ENCODE measurements at regions not wholly inside any gene's neighbourhood (a gene's known extent, or its start where the extent isn't known, plus 50 kb on each side); places are given as distances from the start of the nearest gene placed in this dataset.

DNA sequence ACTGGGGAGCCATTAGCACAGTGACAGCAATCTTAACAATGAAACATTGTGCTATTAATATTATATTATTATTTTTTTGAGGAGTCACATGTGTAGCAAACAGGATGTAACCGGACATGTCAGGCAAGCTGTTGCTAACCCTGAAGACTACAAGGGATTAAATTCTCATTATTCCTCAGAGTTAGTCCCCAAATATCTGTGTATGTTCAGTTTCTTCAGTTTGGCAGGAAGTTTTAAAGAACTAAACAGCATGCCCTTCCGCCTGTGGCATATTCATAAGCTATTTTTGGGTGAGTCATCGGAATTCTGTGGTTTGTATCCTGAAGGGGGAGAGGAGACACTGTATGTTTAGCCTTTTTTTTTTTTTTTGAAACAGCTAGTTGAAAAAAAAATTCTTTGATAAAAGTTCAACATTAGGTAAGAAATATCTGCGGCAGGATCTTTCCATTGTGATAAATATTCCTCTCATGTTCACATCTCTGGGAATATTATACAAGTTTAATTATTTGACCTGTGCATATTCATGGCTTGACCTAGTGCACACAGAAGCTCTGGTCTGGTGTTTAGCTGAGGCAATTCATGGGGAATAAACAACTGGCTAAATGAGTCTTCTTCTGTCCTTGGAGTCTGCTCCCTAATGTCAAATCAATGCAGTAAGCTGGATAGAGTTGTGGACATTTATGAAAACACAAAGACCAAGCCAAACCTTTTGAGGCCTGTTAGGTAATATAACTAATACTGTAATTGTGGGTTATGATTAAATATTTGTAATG lies 202.7 kb upstream of the CDKN2B start:
- H3K27me3 ChIP-seq (replicated peaks; ENCODE audit: insufficient read depth), result no peaks in the 10 kb centered on the region
- H3K4me1 ChIP-seq (replicated peaks), result no peaks in the 10 kb centered on the region
- 40% methylated on average over 4 of the region's 4 CpGs for WGBS
- H3K4me3 ChIP-seq, result no peak overlapping the region
- H3K36me3 ChIP-seq, result no peaks in the 10 kb centered on the region
- intact Hi-C loops (cut with DNase I), result no loop called here
- TF ChIP-seq POLR2AphosphoS5 (IDR thresholded peaks at IDR 0.05) (no peak), POLR2A (IDR thresholded peaks at IDR 0.05) (no peak)
- TF ChIP-seq, protein P1, sequence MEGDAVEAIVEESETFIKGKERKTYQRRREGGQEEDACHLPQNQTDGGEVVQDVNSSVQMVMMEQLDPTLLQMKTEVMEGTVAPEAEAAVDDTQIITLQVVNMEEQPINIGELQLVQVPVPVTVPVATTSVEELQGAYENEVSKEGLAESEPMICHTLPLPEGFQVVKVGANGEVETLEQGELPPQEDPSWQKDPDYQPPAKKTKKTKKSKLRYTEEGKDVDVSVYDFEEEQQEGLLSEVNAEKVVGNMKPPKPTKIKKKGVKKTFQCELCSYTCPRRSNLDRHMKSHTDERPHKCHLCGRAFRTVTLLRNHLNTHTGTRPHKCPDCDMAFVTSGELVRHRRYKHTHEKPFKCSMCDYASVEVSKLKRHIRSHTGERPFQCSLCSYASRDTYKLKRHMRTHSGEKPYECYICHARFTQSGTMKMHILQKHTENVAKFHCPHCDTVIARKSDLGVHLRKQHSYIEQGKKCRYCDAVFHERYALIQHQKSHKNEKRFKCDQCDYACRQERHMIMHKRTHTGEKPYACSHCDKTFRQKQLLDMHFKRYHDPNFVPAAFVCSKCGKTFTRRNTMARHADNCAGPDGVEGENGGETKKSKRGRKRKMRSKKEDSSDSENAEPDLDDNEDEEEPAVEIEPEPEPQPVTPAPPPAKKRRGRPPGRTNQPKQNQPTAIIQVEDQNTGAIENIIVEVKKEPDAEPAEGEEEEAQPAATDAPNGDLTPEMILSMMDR (IDR thresholded peaks at IDR 0.05), result no peak
- no peak for DNase-seq (ENCODE audit: low spot score)
- no peaks in the 10 kb centered on the region for H3K9me3 ChIP-seq
- H3K27ac ChIP-seq, result no peak overlapping the region

DNA sequence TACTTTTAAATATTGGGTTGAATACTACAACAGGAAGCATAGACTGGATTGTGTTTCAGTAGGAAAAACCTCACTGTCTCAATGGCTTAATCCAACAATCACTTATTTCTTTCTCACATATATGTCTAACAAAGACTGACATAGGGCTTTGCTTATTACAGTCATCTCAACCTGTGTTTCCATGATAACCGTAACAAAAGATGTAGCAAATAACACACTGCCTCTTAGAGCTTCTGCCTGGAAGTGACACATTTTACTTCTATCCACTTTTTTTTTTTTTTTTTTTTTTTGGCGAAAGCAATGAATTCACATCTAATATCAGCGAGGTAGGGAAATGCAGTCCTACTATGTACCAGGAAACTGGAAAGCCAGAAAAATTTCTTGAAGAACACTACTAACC lies 204.9 kb upstream of the CDKN2B start:
- TF ChIP-seq POLR2A (IDR thresholded peaks at IDR 0.05) (no peak), POLR2AphosphoS5 (IDR thresholded peaks at IDR 0.05) (no peak)
- TF ChIP-seq, protein P1 (IDR thresholded peaks at IDR 0.05), result no peak
- 93% methylated on average over 3 of the region's 3 CpGs for whole genome bisulfite sequencing
- intact Hi-C loops (cut with DNase I), result no loop called here
- DNase-seq (ENCODE audit: low spot score), result no peak
- Histone ChIP-seq H3K4me1 (replicated peaks) (no peaks in the 10 kb centered on the region), H3K4me3 (no peak overlapping the region), H3K27ac (no peak overlapping the region), H3K36me3 (no peaks in the 10 kb centered on the region), H3K9me3 (no peaks in the 10 kb centered on the region), H3K27me3 (replicated peaks; ENCODE audit: insufficient read depth) (no peaks in the 10 kb centered on the region)

DNA sequence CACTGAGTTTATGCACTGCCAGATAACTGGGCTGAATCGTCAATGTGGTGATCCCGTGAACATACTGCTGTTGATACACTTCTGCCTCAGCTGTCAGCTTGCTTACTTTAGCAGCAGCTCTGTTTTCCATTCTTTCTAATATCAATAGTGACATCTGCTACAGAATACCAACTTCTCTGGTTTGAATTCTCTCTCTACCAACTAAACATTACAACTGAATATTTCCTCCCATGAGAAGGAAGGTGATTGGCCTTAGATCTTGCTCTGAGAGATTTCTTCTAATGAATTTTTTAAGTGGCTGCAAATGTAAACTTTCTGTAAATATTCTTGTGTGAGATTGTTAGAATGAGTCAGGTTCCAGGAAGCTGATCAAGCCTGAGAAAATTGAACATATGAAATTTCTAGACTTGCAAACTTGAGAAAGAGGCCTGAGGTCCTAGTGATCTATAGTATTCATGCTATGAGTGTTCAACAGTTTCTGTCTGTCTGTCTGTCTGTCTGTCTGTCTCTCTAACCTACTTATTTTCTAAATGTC lies 205.5 kb upstream of the CDKN2B start:
- Histone ChIP-seq H3K27ac (no peak overlapping the region), H3K36me3 (no peaks in the 10 kb centered on the region), H3K27me3 (replicated peaks; ENCODE audit: insufficient read depth) (no peaks in the 10 kb centered on the region), H3K4me3 (no peak overlapping the region), H3K9me3 (no peaks in the 10 kb centered on the region), H3K4me1 (replicated peaks) (no peaks in the 10 kb centered on the region)
- intact Hi-C loops (cut with DNase I), result no loop called here
- DNase-seq (ENCODE audit: low spot score), result no peak
- WGBS, result 45% methylated on average over 2 of the region's 2 CpGs
- TF ChIP-seq POLR2AphosphoS5 (IDR thresholded peaks at IDR 0.05) (no peak), POLR2A (IDR thresholded peaks at IDR 0.05) (no peak)
- TF ChIP-seq, protein P1 (IDR thresholded peaks at IDR 0.05), result no peak

DNA sequence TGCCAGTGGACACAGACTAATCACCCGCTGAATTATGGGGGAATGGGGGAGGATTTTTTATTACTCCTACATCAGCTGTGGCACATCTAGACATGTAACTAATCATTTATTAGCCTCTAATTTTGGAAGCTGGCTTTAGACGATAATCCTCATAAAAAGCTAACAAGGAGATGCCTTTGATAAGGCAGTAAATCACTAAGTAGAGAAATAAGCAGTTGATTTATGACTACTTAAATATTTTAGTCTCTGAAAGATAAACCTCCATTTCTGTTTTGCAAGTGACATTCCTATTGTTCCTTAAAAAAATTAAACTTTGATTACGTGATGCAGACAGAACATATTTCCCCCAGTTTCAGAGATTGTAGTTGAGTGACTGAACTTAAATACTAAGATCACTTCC lies 206.4 kb upstream of the CDKN2B start:
- 15% methylated on average over 3 of the region's 3 CpGs for WGBS
- TF ChIP-seq POLR2A (IDR thresholded peaks at IDR 0.05), result no peak
- no peak for TF ChIP-seq POLR2AphosphoS5 (IDR thresholded peaks at IDR 0.05)
- TF ChIP-seq, protein P1 (IDR thresholded peaks at IDR 0.05), result no peak
- DNase-seq (ENCODE audit: low spot score), result no peak

DNA sequence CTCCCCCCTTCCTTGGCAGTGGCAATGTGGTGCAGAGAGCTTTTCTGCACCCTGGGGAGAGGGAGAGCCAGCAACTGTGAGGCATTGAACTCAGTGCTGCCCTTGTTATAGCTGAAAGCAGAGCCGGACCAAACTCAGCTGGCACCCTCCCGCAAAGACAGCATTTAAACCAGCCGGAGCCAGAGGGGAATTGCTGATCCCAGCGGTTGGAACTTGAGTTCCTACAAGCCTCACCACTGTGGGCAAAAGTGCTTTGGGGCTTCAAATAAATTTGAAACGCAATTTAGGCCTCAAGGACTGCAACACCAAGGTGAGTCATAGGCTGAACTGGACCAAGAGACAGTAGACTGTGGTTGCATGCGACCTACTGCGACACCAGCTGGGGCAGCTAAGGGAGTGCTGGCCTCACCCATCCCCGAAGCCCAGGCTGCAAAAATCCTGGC lies 207.6 kb upstream of the CDKN2B start:
- no peak overlapping the region for H3K27ac ChIP-seq
- TF ChIP-seq, protein P1 (IDR thresholded peaks at IDR 0.05), result no peak
- no peak for TF ChIP-seq POLR2A (IDR thresholded peaks at IDR 0.05)
- no peak for TF ChIP-seq POLR2AphosphoS5 (IDR thresholded peaks at IDR 0.05)
- intact Hi-C loops (cut with DNase I), result no loop called here
- H3K4me3 ChIP-seq, result no peak overlapping the region
- H3K9me3 ChIP-seq, result no peaks in the 10 kb centered on the region
- no peaks in the 10 kb centered on the region for H3K4me1 ChIP-seq (replicated peaks)
- no peaks in the 10 kb centered on the region for H3K36me3 ChIP-seq
- H3K27me3 ChIP-seq (replicated peaks; ENCODE audit: insufficient read depth), result no peaks in the 10 kb centered on the region
- 86% methylated on average over 8 of the region's 8 CpGs for WGBS
- no peak for DNase-seq (ENCODE audit: low spot score)

More for the DNA sequence above, 206.4 kb upstream of the CDKN2B start:
- H3K36me3 ChIP-seq, result no peaks in the 10 kb centered on the region
- intact Hi-C loops (cut with DNase I), result no loop called here
- H3K9me3 ChIP-seq, result no peaks in the 10 kb centered on the region
- H3K4me3 ChIP-seq, result no peak overlapping the region
- no peaks in the 10 kb centered on the region for H3K27me3 ChIP-seq (replicated peaks; ENCODE audit: insufficient read depth)
- no peak overlapping the region for H3K27ac ChIP-seq
- no peaks in the 10 kb centered on the region for H3K4me1 ChIP-seq (replicated peaks)

Data from prostate gland (tissue), 2 donors.